ENCODE measurements at regions not wholly inside any gene's neighbourhood (a gene's known extent, or its start where the extent isn't known, plus 50 kb on each side); places are given as distances from the start of the nearest gene placed in this dataset.

GRCh38 chr7:67393903-67394302 lies 397.3 kb downstream of the TYW1 start:
- TF ChIP-seq EZH2 (IDR thresholded peaks at IDR 0.05; ENCODE audit: insufficient read depth, poor library complexity, severe bottlenecking) (no peak), EZH2phosphoT487 (IDR thresholded peaks at IDR 0.05; ENCODE audit: insufficient read depth, low read depth) (no peak)

All from GM23248 (cell line).